ENCODE measurements at regions not wholly inside any gene's neighbourhood (a gene's known extent, or its start where the extent isn't known, plus 50 kb on each side); places are given as distances from the start of the nearest gene placed in this dataset.
"Not testable (repeated sequence)": the region's sequence is repeated elsewhere in the genome, so short reads cannot be mapped to it uniquely, and the experiment has no call there.

DNA sequence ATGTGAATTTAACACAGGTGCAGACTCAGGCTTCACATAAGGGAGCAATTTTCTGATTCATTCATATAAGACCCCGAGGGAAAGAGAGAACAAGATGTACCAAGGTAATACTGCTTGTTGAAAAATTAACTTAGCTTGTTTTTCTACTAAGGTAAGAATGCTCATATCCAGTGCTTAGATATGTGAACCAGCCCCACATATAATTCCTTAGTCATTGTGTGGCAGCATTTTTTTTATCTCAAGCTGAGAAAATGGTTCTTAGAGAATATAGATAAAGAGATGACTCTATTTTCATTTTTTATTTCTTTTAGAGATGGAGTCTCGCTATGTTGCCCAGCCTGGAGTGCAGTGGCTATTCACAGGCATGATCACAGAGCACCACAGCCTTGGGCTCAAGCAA, 121.8 kb upstream of the SEM1 start:
- no peak for DNase-seq

- DNase-seq: no peak
These were observed 122.5 kb upstream of the SEM1 start for GRCh38 chr7:96832092-96832662.

- no peak for DNase-seq
These were observed 124.2 kb upstream of the SEM1 start for GRCh38 chr7:96833676-96834453.

- DNase-seq: peak; percentile 4
These were observed 126.8 kb upstream of the SEM1 start for GRCh38 chr7:96836456-96836855.

GRCh38 chr7:96837593-96837992, 127.9 kb upstream of the SEM1 start:
- DNase-seq: peak; percentile 49

GRCh38 chr7:96838481-96838880, 128.8 kb upstream of the SEM1 start:
- DNase-seq: no peak

- no peak for DNase-seq
These were observed 145.5 kb upstream of the SEM1 start for GRCh38 chr7:96855139-96855538.

DNA sequence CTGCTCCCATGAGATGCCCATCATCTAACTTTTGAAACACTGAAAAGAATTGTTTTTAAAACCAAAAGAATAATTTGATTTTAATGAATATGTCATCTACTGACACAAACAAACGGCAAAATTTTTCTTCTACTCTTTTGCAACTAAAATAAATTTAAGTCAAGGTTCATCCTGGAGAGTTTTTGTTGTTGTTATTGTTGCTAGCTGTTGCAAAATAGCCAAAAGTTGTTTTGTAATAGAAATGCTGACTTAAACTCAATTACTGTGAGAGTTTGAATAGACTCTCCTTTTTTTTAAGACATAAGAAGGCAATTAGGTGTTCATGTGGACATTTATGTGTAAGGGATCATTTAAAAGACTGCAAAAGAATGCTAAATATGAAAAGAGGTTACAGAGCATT, 146.0 kb upstream of the SEM1 start:
- DNase-seq: no peak

DNA sequence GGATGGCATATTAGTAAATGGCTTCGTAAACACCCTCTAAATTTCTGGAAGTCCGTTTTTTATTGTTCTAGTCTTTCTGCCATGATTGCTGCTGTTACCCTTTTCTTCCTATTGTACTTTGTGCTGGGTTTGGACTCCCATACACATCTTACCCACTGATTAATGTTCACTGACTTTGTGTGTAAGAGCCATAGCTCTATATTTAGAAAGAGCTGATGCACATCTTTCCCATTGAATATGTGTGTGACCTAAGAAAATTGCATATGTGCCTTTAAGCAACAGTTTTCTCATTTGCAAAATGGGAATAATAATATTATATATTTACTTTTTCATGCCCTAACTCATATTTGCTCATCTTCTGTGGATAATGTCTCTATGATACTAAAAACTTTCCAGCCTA, 135.8 kb upstream of the DLX6 start:
- DNase-seq: no peak

GRCh38 chr7:96870185-96870584, 135.2 kb upstream of the DLX6 start:
- DNase-seq: no peak

DNA sequence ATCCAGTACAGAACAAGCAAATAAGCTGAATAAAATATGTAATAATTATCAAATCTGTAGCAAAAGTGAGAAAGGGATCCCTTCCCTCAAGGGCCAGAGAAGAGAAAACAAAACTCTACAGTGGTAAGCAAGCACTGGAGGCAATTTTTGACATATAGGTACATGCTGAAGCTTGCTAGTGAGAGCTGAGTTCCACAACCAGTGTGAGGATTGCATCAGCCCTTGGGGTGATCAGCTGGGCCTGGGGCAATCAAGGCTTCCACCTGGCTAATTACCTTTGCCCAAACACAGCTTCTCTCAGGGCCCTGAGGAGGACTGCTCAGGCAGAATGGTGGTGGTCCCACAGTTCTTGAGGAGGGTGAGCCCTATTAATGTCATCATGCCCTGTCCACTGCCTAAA, 134.4 kb upstream of the DLX6 start:
- no peak for DNase-seq

DNA sequence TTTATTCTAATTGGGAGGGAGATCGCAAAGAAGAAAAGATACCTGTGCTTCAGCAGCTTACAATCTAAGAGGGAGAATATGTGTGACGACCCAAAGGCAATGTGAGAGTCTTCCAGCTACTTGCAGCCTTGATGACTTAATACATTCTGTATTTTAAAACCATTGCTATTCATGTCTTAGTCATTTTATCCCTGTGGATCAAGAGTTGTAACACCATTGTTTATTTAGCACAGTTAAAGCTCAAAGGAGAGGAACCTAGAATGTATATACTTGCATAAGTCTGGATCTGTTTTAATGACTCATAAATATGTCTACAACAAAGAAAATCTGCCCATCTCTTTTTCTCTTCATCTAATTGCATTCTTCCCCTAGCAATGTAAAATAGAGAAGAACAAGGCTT, 117.9 kb upstream of the DLX6 start:
- DNase-seq: no peak

- no peak for DNase-seq
These were observed 106.2 kb upstream of the DLX6 start for GRCh38 chr7:96899108-96899507.

DNA sequence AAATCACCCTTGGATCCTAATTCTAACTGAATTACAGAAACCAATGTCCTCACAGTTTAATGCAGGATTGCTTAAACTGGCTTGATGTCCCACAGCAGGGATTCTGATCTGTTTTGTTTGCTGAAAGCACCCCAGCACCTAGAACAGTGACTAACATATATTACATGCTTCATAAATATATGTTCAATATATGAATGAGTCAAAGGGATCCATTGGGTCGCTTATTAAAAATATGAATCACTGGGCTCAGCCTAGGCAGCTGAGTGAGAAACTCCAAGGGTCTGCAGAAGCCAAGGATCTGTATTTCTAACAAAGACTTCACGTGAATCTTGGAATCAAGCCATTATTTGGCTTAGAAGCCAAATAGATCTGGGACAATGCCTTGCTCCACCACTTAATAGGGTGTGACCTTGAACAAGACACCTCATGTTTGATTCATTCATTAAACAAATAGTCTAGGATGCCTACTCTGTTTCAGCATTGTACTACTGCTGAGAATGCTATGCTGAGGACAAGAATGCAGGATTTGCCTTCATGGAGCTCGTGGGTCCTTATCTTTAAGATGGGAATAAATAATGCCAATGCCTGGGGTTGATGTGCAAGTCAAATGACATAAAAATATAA, 103.4 kb upstream of the DLX6 start:
- no peak for DNase-seq

GRCh38 chr7:96903906-96904305, 101.4 kb upstream of the DLX6 start:
- no peak for DNase-seq

DNA sequence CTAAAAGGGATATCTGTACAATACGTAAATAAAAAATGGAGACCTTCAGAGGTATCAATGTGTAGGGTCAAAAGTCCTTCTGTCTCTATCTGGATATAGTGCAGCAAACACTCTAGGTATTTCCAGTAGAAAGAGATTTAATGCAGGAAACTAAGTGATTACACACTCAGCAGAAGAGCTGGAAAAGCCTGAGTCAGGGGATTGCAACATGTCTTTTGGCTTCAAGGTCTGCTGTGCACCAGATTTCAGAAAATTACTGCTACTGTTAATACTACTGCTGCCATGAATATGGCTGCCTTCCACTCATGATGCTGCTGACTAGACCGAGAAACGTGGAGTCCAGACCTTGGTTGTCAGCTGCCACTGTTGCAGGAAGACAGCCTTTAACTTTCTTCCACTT, 94.9 kb upstream of the DLX6 start:
- DNase-seq: no peak

DNA sequence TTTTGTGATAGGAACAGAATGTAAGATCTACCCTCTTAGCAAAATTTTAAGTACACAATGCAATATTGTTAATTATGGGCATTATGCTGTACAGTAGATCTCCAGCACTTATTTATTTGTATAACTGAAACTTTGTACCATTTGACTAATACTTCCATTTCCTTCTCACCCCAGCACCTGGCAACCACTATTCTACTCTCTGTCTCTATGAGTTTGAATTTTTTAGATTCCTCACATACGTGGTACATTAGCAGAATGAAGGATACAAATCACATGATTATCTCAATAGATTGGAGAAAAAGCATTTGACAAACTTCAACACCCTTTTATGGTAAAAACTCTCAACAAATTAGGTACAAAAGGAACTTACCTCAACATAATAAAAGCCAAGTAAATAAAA, 90.3 kb upstream of the DLX6 start:
- DNase-seq: no peak

- no peak for DNase-seq
These were observed 85.3 kb upstream of the DLX6 start for GRCh38 chr7:96920064-96920463.

- no peak for DNase-seq
These were observed 84.6 kb upstream of the DLX6 start for GRCh38 chr7:96920713-96921112.

DNA sequence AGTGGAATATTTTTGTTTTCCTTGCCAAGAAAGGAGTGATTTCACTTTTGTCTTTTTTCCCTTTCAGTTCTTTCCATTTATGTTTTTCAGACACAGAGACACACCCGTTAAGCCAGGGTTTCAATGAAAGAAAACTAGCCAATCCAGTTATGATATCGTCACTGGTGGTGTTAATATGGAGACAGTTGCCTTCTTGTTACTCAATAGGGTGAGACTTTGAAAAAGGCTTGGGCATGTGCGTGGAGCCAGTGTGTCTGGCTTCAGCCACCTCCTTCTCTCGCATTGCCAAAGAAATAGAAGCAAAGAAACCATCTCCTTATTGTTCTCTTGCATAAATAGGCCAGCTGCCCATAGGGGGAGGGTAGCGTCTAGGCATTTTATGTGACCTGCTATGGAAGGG, 84.1 kb upstream of the DLX6 start:
- no peak for DNase-seq

DNA sequence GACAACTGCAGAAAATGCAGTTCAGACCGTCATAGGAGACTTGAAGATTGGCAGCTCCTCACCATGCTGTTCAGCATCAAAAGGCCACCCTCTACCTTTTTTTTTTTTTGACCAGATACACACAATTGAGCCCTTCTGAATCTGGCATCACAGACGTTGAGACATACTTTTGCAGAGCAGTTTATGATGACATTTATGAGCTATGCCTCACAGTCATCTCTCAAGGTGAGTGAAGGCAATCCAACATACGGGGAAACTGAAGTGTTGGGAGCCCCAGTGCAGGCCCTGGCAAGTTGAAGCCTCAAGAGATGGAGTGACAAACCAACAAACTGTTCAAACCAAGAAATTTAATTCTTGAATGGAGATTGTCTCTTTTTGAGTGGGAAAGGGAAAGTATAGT, 83.6 kb upstream of the DLX6 start:
- DNase-seq: no peak

DNA sequence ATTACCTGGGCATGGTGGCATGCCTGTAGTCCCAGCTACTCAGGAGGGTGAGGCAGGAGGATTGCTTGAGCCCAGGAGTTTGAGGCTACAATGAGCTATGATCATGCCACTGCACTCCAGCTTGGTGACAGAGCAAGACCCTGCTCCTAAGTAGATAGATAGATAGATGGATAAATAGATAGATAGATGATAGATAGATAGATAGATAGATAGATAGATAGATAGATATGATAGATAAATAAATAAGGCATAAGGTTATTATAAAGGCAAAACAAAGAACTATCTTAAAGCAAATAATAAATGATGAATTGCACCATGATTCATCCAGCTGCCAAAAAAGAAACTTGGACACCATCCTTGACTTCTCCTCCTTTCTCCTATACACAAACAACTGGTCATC, 82.0 kb upstream of the DLX6 start:
- DNase-seq: not testable (repeated sequence)

GRCh38 chr7:96927131-96927530, 78.2 kb upstream of the DLX6 start:
- DNase-seq: no peak

DNA sequence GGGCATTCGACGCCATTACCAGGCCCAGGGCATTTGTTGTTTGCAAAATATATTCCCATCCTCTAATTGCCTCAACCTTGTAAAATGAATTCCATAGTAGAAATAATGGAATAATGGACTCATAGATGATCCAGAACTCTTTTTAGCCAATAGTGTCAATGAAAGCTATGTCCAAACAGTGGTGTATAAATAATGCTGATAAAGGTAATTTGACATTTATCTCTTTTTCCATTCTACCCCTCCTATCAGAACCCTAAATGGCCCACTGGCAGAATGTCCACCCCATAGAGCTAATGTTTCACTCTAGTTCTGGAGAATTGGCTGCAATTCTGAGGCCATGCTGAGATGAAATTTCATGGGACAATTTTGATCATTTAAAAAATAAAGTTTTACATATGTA, 76.4 kb upstream of the DLX6 start:
- DNase-seq: no peak

DNA sequence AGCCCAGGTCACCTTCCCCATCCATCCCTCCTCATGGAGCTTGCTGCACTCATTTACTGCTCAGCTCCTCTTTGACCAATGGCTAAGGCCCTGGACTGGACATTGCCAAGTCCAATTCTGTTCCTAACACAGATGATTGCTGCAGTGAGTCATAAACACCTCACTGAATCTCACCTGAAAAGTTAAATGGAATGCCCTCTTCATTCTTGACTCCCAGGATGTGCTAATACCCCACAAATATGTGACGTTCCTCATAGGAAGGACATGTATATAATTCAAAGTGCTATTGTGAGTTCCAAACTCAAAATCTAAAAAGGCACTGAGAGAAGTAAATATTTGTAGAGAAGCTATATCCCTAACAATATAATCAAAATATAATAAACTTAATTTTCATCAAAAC, 73.5 kb upstream of the DLX6 start:
- no peak for DNase-seq
